MV-4-11 (cell line): ENCODE measurements at regions not wholly inside any gene's neighbourhood (a gene's known extent, or its start where the extent isn't known, plus 50 kb on each side); places are given as distances from the start of the nearest gene placed in this dataset.

Experiments used
- DNase-seq: peaks from one replicate; lab custom pipeline; 2025; lab: John Stamatoyannopoulos, UW

DNA sequence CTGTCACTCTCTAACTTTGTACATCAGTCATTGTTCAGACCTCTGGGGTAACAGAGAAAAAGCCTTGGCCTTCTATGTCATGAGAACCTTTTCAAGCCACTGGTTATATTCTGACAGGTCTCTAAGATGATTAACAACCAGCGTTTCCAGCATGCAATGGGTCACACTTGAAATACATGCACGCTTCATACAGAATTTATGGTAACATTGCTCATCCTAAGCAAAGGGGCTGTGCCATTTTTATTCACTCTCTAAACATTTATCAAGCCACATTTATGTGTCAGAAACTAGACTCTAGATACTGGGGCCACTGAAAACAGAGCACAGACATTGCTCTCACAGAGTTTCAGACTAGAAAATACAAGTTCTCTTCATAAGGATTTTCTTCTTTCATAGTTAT, 501.4 kb upstream of the DAB1 start:
- DNase-seq, result no peak

DNA sequence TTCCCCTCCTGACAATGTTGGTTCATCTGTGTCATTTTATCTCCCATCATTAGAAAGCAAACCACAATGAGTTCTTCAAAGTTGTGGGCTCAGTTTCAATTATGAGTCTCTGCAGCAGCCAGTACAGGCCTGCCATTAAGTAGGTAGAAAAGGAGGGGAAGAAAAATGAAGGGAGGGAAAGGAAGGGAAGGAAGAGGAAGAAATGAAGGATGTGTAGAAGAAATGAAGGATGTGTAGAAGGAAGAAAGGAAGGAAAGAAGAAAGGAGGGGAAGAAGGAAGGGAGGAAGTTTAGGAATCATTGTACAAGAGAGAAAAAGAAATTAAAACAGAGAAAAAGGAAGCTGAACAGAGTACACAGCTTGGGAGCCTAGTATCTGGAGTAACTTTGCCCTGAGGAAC, 498.3 kb upstream of the DAB1 start:
- DNase-seq, result no peak

DNA sequence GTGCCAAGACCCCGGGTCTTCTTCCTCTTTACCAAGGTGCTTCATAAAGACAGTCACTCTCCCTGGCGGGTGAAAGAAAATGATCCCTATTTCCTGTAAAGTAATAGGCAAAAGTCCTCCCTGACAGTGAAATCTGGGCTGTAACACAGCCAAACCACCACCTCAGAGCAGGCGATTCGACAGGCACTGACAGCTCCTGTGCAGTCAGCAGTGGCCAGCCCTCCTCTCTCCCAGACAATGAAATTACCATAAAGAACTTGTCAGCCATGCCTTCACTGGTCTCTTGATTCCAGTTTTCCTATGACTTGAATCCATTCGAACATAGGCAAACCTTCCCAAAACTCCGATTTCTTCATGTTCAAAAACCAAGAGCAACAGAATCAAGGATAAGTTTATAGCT, 492.2 kb upstream of the DAB1 start:
- no peak for DNase-seq

DNA sequence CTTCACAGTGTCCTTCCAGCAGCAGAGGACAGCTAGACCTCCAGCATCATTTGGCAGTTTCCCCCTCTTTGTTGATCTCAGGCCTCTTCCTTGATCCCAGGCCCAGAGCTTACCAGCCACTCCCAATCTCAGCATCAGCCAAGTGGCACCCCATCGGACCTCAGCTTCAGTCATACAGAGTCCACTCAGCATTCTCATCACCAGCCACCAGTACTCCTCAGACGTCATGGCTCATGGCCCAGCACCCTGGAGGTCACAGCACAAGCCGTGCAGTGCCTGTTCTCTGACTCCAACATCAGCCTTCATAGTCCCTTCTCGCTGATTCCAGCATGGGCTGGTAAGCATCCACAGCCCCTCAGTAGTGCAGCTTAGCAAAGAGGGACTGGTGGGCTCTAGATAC, 487.6 kb upstream of the DAB1 start:
- no peak for DNase-seq

DNA sequence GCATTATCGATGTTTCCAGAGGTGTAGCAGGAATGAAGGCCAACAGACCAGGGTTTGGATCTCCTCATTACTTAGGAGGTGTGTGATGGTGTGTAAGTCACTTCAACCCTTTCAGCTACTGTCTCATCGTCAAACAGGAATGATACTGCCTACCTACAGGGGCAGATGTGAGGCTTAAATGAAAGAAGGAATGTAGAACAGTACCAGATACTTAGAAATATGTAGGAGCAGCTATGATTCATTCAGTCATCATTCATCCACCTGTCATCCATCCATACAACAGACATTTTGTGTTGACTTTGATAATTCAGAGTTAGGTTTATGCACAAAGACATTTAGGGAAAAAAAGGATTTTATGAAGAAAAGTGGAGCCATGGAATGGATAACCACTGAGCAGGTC, 486.9 kb upstream of the DAB1 start:
- no peak for DNase-seq

DNA sequence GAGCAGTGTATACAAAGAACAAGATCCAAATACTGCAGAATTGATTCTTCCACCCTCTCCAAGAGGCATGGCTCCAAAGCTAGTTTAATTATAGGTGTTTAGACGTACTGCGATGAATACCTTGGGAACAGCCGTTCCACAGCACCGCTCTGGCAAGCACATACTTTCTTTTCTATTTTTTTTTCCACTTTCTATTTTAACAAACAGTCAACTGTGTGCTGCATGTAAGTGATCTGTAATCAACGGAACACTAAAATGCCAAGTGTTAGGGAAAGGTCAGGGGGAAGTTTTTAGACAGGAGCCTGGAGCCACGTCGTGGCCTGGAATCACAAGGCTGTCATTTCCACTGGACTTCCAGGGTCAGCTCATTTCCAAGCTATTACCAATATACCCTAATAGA, 486.4 kb upstream of the DAB1 start:
- DNase-seq, result no peak

DNA sequence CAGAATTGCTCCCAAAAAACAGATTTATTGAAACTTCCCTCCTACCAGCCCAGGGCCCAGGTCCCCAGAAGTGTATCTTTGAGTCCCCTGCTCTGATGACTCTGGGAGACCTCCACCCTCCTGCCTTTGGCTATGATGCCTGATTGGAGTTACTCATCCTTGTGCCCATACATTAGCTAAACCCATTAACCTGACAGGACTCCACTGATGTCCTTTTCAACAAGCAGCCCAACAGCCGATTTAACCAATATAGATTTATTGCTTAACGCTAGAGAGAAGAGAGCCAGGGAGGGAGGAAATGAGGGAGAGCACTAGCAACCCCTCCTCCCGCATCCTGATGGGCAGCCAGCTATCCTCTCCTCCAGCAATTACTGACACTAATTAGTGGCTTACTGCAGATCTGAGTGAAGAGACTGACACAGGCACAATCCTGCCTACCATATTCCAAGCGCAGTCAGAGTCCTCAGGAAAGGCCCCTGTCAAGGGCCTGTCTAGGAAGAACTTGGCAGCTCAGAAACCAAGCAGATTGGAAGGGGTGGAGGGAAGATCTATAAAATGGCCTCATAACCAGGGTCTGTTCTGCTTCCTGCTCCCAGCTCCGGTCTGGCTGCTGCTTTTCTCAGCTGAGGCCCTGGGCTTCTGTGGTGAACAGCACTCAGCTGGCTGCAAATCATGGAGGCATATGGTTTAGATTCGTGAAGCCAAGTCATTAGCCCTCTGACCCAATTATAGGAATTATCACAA, 484.5 kb upstream of the DAB1 start:
- DNase-seq, result no peak

DNA sequence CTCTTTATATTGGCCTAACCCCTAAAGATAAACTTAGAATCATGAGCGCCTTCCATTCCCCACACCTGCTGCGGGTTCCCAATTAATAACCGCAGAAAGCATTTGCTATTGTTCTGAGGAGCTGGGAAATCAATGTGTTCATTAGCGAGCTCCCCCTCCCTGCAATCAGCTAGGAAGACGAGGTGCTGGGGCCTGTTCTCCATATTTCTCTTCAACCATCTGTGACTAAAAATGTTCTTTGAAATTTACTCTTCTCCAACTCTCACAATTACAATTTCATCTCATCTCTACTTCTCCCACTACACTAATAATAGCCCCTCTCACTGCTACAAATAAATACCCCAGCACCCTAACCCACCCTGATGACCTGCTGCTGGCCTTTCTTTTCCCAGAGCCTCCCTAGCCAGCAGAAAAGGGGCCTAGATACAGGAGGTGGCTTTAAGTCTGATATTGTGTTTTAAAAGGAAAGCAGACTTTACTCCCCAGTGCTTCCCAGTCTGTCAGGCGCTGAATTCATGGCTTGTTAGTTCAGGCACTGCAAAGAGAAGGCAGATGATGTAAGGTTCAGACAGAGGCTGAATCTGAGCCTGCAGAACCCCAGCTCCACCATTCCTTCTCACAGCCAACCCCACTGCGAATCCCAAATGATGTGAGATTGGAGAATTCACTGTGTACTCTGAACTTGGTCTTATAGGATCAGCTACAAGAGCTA, 477.5 kb upstream of the DAB1 start:
- no peak for DNase-seq

DNA sequence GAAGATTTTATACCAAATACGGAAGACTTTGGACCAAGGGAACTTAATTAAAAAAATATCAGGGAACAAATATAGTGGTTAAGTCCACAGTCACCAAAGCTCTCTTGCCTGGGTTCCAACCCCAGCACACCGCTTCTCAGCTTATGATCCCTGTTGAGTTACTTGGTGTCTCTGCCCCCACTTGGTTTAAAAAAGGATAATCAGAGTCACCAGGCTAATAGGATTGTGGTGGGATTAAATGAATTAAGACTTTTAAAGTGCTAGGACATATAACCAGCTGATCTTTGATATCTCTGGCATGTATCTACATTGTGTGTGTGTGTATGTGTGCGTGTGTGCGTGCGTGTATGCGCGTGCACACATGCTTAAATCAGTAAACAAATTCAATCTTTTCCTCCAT, 474.7 kb upstream of the DAB1 start:
- DNase-seq, result no peak

DNA sequence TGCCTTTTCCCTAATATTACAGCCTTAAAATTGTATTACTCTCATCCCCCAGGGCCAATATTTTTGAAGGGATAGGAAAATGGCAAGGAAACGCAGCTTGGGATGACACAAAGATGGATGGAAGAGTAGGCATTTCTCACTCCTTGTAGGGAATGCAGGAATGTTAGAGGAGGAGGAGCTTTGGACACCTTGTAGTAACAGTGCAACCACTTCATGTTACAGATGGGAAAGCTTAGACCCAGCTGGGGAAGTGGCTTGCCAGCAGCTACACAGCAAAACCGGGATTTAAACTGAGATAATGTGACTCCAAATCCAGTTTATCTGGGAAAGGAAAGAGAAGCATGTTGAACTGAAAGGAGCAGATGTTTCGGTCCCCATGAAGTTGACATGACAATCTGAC, 473.7 kb upstream of the DAB1 start:
- DNase-seq, result no peak

DNA sequence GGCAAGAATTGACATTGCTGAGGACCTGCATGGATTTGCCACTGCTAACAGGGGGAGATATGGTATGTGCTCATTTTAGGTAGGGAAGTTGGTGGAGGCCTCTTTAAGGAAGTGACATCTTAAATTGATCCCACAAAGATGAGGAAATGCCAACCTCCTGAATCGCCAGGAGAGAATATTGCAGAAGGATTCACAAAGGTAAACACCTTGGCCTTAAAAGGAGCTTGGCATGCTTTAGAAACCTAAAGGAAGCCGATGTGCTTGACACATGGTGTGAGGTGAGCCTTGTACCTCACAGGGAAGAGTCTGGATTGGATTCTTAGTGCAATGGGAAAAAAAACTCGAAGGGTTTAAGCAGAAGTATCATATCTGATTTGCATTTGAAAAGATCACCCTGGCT, 470.5 kb upstream of the DAB1 start:
- DNase-seq, result no peak

DNA sequence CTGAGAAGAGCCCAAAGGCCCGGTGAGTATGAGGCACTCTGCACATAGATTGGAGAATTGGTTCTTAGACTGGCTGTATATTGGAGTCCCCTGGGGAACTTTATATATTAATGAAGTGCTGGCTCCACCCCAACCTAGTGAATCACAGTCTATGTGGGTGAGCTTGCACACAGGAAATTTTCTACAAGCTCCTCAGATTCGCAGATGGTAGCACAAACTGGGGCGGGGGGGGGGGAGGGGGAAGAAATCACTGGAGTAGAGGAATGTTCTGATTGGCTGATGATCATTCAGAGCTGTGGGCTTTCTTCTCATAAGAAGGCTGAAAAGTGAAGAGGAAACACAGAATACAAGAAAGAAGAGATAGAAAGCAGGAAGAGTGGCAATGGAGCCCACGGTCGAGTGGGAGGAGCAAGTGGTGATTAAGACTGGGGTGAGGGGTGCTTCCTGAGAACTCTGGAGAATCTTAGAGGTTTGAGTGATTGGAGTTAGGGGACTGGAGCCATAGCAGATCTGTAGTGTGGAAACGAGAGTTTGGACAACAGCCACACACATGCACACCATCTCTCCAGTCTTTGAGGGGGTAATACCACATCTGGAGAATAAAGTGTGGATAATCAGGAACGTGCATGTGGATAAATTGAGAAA, 465.9 kb upstream of the DAB1 start:
- no peak for DNase-seq

DNA sequence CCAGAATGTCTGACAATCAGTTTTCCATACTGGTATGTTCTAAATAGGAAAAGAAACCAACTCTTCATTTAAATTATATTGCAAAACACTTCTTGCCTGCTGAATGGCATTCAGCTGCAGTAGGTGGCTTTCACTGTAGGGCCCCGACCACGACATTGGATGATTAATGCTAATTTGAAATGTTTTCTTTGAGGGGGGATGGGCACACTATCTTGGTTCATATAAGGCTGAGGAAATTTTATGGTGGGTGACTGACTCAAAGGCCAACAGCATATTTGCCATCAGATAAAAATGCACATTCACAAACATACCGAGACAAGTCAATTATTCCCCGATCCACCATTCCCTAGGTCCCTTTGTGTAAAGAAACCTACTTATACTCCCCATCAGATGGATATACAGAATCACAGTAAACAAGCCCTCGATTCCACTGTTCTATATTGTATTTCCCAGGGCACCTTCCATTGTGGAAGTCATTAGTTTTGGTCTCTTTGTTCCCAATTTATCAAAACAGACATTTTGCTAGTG, 464.2 kb upstream of the DAB1 start:
- no peak for DNase-seq

DNA sequence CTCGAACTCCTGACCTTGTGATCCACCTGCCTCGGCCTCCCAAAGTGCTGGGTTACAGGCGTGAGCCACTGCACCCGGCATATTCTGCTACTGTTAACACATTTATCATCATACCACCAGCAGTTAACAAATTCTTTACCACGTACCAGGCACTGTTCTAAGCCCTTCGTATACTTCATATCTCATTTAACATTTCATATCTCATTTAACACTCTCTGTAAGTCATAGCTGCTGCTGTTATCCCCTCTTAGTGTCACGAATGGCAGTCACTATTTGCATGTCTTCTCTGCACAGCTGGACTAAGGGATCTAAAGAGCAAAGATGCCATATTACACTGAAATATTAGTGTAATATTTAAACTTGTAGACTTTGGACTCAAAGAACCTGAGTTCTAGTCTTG, 462.5 kb upstream of the DAB1 start:
- no peak for DNase-seq

DNA sequence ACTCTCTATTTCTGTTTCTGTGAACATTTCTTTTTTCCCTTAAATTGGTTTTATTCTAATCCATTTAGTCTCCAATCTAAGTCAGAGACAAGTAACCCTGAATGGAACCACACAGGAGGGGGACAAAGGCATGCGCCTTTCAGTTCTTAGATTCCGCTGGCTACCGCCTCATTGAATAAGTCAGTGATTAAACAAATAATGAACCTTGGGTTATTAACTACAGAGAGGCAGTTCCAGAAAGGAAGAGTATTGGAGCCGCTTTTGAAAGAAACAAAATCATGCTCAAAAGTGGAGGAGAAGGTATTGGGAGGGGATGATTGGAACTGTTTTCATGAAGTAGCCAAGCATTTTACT, 459.8 kb upstream of the DAB1 start:
- no peak for DNase-seq

DNA sequence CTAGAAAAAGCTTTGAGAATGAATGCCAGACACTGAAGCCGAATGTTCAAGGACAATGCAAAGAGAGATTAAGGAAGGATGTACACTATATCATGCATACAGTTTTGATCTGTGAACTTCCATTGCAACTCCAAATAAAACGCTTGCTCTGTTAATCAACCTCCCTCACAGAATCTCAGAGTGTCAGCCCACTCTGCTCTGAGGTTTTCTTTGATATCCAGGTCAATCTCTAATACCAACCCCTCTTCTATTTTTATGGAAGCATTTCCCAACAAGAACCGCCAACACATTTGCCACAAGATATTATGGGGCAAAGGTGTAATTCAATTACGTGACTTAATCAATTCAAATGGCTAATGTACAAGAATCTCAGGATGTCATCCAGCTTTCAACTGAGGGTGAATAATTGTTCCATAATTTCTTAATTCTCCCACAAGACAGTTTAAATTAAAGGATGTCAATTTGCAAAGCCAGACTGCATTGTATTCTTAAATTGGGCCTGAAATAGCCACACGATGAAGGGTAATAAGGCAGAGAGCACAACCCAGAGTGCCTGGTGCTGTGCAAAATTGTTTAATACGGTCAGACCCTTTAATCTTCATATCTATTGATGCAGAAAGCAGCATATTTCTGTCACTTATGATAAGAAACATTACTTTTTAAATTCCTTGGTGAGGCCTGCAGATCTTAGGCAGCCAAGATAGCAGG, 459.2 kb upstream of the DAB1 start:
- DNase-seq, result no peak

DNA sequence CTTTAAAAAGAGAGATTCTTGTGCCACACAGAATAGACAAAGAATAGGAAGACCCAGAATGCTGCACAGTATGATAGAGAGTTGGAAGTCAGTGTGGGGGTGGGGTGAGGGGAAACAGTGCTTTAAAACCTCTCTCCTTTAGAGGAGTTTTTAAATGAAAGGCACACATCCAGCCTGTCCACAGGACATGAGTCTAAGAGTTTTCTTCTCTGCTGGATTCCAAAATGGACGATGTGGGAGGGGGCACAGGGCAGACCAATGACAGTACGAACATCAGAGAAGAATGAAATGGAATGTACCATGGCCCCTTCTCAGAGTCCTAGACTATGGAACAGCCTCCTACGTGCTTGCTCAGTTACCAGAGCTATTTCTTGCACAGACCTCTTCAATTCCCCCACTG, 458.2 kb upstream of the DAB1 start:
- DNase-seq, result no peak

DNA sequence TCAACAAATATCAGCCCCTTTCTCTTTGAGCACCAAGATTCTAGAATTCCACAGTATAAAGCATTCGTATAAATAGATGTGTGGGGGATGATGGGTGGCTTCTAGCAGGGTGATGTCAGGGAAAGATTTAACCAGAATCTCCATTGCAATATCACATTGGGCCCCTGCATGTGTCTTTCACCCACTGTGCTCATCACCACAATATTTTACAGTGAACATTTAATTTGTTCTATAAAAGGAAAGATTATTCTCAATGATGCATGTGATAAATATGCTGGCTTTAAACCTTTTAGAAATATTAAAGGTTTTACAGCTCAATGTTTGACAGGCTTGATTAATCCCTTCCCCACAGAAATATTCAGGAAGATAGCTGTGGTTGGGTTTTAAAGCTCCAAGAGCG, 457.8 kb upstream of the DAB1 start:
- no peak for DNase-seq

DNA sequence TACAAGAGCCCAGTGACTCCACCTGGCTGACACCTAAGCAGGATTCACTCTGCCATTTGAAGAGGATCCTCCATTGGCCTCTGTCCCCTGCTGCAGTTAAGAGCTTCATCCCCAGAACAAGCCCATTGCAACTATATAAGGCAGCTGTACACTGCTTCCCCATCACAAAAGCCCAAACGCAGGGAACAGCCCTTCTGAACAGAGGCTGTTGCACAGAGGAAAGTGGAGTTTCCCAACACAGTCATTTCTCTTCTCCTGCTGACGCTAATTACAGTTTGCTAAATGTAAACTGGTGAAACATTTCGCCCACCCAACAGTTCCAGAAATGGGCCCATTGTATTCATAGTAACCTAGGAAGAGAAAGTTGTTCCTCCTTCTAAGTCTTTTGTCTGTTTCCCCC, 455.8 kb upstream of the DAB1 start:
- DNase-seq, result no peak

DNA sequence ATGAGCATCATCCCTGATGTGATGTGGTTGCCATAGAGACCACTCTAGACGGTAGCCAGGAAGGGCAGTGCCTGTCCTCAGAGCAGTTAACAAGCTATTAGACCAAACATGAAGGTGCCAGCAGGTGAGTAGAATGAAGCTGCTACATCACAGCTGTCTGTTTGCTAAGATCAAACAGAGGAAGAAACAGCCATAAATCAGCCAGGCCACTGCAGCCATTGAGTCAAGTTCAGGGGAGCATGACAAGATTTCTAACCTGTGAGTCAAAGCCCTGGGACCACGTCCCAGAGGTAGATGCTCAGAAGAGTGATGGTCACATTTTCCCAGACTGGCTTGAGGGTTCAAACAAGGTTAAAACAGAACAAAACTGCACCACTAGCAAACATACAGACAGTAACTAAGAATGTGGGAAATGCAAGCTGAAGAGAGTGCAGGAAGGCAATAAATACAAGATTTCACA, 450.6 kb upstream of the DAB1 start:
- DNase-seq, result no peak

DNA sequence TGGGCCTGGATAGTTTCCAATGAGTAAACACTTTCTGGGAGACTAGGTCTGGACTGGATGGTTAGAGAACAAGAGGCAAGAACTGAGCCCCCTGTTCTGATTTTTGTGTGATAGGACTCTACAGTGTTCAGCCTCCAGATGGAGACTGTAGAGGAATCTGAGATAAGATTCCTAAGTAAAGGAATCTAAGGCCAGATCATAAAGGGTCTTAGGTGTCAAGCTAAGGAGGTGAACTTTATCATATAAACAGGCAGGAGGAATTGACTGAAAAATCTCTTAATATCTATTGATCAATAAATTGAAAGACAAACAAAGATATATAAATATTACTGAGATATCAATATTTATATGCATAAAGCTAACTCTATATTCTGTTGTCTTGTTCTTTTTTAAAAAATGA, 449.1 kb upstream of the DAB1 start:
- DNase-seq, result no peak

DNA sequence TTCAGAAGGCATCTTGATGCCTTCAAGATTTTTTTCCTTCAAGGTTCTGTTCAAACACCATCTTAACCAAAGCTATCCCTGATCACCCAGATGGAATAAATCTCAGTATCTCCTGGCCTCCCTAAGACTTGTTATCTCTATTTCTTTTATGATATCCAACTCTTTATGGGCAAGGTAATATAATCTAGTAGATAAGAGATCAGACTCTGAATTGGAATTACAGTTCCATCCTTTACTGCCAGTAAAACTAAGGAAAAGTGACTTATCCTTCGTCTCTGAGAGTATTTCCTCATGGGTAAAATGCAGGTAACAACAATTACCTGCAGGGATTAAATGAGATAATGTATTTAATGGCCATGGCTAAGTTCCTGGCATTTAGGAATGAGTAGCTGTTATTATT, 445.0 kb upstream of the DAB1 start:
- DNase-seq, result no peak

DNA sequence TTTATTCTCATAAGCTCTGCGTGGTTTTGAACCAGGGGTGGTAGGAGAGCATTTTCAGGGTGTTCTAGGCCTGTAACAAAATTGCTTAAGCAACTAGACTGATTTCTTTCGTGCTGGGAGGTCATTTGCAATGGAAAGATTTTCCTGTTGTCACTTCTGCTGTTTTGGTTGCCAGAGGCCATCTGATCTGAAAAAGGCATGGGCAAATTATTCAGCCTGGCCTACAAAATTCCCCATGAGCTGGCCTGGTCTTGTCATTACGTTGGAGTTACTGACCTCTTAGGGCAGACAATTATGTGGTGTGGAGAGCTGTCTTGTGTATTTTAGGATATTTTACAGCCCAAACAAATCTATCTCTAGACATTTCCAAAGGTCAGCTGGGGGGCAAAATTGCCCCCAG, 444.4 kb upstream of the DAB1 start:
- DNase-seq, result no peak
